Neural cell (in vitro differentiated cells): ENCODE measurements at regions not wholly inside any gene's neighbourhood (a gene's known extent, or its start where the extent isn't known, plus 50 kb on each side); places are given as distances from the start of the nearest gene placed in this dataset.

Experiments
- H2AFZ ChIP-seq: fragments of 200-600, 300-800 bp; sonication (generic), shearing (Covaris generic); 2 replicates; pipeline ENCODE4 v1.6.0; 2014; ENCODE audit warnings: low read depth, mild to moderate bottlenecking, antibody characterized with exemption, low read length, moderate library complexity
- H3F3A ChIP-seq: fragments of 200-600 bp; shearing (Covaris generic); 2 replicates; pipeline ENCODE4 v1.6.1; 2016; ENCODE audit warnings: mild to moderate bottlenecking, moderate library complexity, mixed read lengths, antibody characterized with exemption, low read length; ENCODE audit not compliant: insufficient read depth, poor library complexity, severe bottlenecking
- H3K27ac ChIP-seq: fragments of 200-600, 300-800 bp; sonication (generic), shearing (Covaris generic); 2 replicates; pipeline ENCODE4 v1.5.1; 2014; ENCODE audit warnings: mild to moderate bottlenecking, low read length, moderate library complexity
- H3K27me3 ChIP-seq: fragments of 300-800, 200-600 bp; sonication (generic), shearing (Covaris generic); 2 replicates; pipeline ENCODE4 v1.6.0; 2014; ENCODE audit warnings: mild to moderate bottlenecking, low read depth, low read length, moderate library complexity; ENCODE audit not compliant: insufficient read depth
- H3K36me3 ChIP-seq: fragments of 300-800, 200-600 bp; sonication (generic), shearing (Covaris generic); 2 replicates; pipeline ENCODE4 v1.5.1; 2014; ENCODE audit warnings: mild to moderate bottlenecking, antibody characterized with exemption, low read length, moderate library complexity; ENCODE audit not compliant: insufficient read depth
- H3K4me2 ChIP-seq: fragments of 300-800, 200-600 bp; sonication (generic), shearing (Covaris generic); 2 replicates; pipeline ENCODE4 v1.6.0; 2014; ENCODE audit warnings: mild to moderate bottlenecking, low read length
- H3K4me3 ChIP-seq: fragments of 300-800, 200-600 bp; sonication (generic), shearing (Covaris generic); 2 replicates; pipeline ENCODE4 v1.5.1; 2014; ENCODE audit warnings: mild to moderate bottlenecking, low read length, moderate library complexity
- H3K79me2 ChIP-seq: fragments of 200-600 bp; shearing (Covaris generic); replicated peaks from 2 replicates; pipeline ENCODE4 v1.6.0; 2014; ENCODE audit warnings: mild to moderate bottlenecking, low read length, moderate library complexity; ENCODE audit not compliant: insufficient read depth
- H3K9ac ChIP-seq: fragments of 300-800, 200-600 bp; sonication (generic), shearing (Covaris generic); 2 replicates; pipeline ENCODE4 v1.6.1; 2016; ENCODE audit warnings: mild to moderate bottlenecking, low read length, mixed read lengths
- H3K9me2 ChIP-seq: fragments of 200-600 bp; shearing (Covaris generic); 2 replicates; pipeline ENCODE4 v1.6.1; 2016; ENCODE audit warnings: mild to moderate bottlenecking, low read length, mixed read lengths; ENCODE audit not compliant: insufficient read depth
- H3K9me3 ChIP-seq: fragments of 200-600, 300-800 bp; sonication (generic), shearing (Covaris generic); 2 replicates; pipeline ENCODE4 v1.6.1; 2016; ENCODE audit warnings: mild to moderate bottlenecking, mixed run types, low read length, moderate library complexity, mixed read lengths
- H4K20me1 ChIP-seq: fragments of 200-600 bp; shearing (Covaris generic); 2 replicates; pipeline ENCODE4 v1.6.1; 2016; ENCODE audit warnings: mild to moderate bottlenecking, mixed run types; ENCODE audit not compliant: insufficient read depth
- EP300 ChIP-seq: fragments of 450-650 bp; conservative IDR thresholded peaks from 2 replicates; pipeline ENCODE4 v1.6.1; 2014; ENCODE audit warnings: antibody characterized with exemption, mild to moderate bottlenecking, moderate library complexity; ENCODE audit not compliant: poor library complexity, severe bottlenecking
- EZH2 ChIP-seq: fragments of 200-600, 300-800 bp; shearing (Covaris generic), sonication (generic); IDR thresholded peaks from 2 replicates; pipeline ENCODE4 v1.6.1; 2014; ENCODE audit warnings: antibody characterized with exemption, low read length, borderline replicate concordance, mild to moderate bottlenecking; ENCODE audit not compliant: insufficient read depth, poor library complexity, severe bottlenecking
- MXI1 ChIP-seq: fragments of 450-650 bp; conservative IDR thresholded peaks from 2 replicates; pipeline ENCODE4 v1.6.1; 2014; ENCODE audit warnings: antibody characterized with exemption, mild to moderate bottlenecking; ENCODE audit not compliant: poor library complexity, severe bottlenecking
- POLR2AphosphoS5 ChIP-seq: IDR thresholded peaks from 2 replicates; pipeline ENCODE4 v1.6.1; 2012
- RAD21 ChIP-seq: fragments of 450-650 bp; conservative IDR thresholded peaks from 2 replicates; pipeline ENCODE4 v1.6.1; 2014; ENCODE audit warnings: antibody characterized with exemption, mild to moderate bottlenecking, moderate library complexity
- REST ChIP-seq: IDR thresholded peaks from 2 replicates; pipeline ENCODE4 v1.6.1; 2012; ENCODE audit warnings: borderline replicate concordance
- SMC3 ChIP-seq: fragments of 450-650 bp; conservative IDR thresholded peaks from 2 replicates; pipeline ENCODE4 v1.6.1; 2014; ENCODE audit warnings: antibody characterized with exemption, mild to moderate bottlenecking, moderate library complexity; ENCODE audit not compliant: poor library complexity
- TF ChIP-seq, protein P1 (sequence below): fragments of 450-650 bp; IDR thresholded peaks from 2 replicates; pipeline ENCODE4 v1.5.1; 2014; ENCODE audit warnings: antibody characterized with exemption, mild to moderate bottlenecking, moderate library complexity; ENCODE audit not compliant: poor library complexity, severe bottlenecking

DNA sequence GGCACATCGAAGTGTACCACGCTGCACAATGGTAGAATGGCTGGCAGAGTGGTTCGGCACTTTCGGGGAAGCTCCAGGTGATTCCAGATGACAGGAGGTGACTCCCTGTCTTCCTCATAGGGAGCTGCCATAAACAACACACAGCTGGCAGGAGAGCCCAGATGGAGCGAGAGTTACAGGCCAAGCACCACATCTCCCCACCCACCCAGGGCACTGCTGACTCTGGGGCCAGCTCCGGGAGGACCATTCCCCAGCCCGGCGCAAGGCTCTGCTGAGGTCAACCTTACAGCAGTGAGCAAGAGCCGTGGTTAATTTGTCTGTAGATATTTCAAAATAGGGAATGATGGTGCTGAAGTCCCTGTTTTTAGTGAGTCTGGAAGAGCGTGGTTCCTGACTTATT lies 78.8 kb upstream of the HMGXB4 start:
- Histone ChIP-seq H3K9me2 (no peaks in the 10 kb centered on the region), H3K4me2 (no peak overlapping the region), H3F3A (no peaks in the 10 kb centered on the region), H3K9ac (no peak overlapping the region), H3K9me3 (no peaks in the 10 kb centered on the region), H3K27ac (no peak overlapping the region), H4K20me1 (no peaks in the 10 kb centered on the region), H3K36me3 (no peaks in the 10 kb centered on the region), H3K79me2 (no peaks in the 10 kb centered on the region), H2AFZ (no peak overlapping the region), H3K27me3 (no peaks in the 10 kb centered on the region), H3K4me3 (no peak overlapping the region)
- TF ChIP-seq, protein P1, sequence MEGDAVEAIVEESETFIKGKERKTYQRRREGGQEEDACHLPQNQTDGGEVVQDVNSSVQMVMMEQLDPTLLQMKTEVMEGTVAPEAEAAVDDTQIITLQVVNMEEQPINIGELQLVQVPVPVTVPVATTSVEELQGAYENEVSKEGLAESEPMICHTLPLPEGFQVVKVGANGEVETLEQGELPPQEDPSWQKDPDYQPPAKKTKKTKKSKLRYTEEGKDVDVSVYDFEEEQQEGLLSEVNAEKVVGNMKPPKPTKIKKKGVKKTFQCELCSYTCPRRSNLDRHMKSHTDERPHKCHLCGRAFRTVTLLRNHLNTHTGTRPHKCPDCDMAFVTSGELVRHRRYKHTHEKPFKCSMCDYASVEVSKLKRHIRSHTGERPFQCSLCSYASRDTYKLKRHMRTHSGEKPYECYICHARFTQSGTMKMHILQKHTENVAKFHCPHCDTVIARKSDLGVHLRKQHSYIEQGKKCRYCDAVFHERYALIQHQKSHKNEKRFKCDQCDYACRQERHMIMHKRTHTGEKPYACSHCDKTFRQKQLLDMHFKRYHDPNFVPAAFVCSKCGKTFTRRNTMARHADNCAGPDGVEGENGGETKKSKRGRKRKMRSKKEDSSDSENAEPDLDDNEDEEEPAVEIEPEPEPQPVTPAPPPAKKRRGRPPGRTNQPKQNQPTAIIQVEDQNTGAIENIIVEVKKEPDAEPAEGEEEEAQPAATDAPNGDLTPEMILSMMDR, result no peak
- no peak for TF ChIP-seq RAD21
- no peak for TF ChIP-seq EZH2
- no peak for TF ChIP-seq SMC3
- TF ChIP-seq MXI1, result no peak
- no peak for TF ChIP-seq EP300
- TF ChIP-seq POLR2AphosphoS5, result no peak
- TF ChIP-seq REST, result no peak

DNA sequence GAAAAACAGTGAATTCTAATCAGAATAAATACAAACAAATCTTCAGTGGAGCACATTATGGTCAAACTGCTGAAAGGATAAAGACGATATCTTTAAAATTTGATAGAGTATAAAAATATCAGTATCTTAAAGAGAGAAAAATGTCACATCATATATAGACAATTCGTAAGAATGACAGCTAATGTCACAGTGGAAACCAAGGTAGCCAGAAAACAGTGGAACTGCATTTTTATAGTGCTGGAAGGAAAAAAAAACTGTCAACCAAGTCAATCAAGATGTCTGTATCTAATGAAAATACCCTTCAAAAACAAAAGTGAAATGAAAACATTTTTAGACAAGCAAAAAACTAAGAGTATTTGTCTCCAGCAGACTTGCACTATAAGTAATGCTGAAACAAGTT lies 73.4 kb upstream of the HMGXB4 start:
- TF ChIP-seq MXI1, result no peak
- TF ChIP-seq REST, result no peak
- TF ChIP-seq EZH2, result no peak
- no peak for TF ChIP-seq EP300
- no peak overlapping the region for H2AFZ ChIP-seq
- H3K27me3 ChIP-seq, result no peaks in the 10 kb centered on the region
- no peaks in the 10 kb centered on the region for H3K79me2 ChIP-seq
- no peaks in the 10 kb centered on the region for H3K9me3 ChIP-seq
- no peaks in the 10 kb centered on the region for H3F3A ChIP-seq
- H3K9me2 ChIP-seq, result no peaks in the 10 kb centered on the region
- H4K20me1 ChIP-seq, result no peaks in the 10 kb centered on the region
- no peaks in the 10 kb centered on the region for H3K36me3 ChIP-seq
- no peak overlapping the region for H3K4me3 ChIP-seq
- H3K27ac ChIP-seq, result no peak overlapping the region
- H3K4me2 ChIP-seq, result no peak overlapping the region
- H3K9ac ChIP-seq, result no peak overlapping the region
